COLO668 (cell line): ENCODE measurements at regions not wholly inside any gene's neighbourhood (a gene's known extent, or its start where the extent isn't known, plus 50 kb on each side); places are given as distances from the start of the nearest gene placed in this dataset.
"Not testable (repeated sequence)": the region's sequence is repeated elsewhere in the genome, so short reads cannot be mapped to it uniquely, and the experiment has no call there.

ENCODE experiments used
- DNase-seq: peaks from one replicate; lab custom pipeline; 2025; ENCODE audit not compliant: unreplicated experiment; lab: John Stamatoyannopoulos, UW

DNA sequence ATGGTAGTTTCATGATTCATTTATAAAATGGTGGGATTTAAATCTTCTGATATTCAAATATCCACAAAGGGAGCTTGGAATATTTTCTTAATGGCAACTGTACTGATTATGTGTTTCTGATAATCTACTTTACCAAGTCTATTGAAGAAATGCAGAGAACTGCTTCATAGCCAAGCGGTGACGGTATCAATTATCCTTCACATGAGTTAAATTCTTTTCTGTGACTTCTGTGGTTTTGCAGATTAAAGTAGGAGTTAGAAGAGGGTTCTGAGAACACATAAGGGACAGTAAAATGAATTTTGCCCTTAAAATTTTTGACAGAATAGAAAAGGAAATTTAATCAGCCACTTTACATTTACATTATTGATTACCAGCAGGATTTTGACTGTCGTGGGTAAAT lies 563.2 kb downstream of the GBE1 start:
- DNase-seq, result no peak

DNA sequence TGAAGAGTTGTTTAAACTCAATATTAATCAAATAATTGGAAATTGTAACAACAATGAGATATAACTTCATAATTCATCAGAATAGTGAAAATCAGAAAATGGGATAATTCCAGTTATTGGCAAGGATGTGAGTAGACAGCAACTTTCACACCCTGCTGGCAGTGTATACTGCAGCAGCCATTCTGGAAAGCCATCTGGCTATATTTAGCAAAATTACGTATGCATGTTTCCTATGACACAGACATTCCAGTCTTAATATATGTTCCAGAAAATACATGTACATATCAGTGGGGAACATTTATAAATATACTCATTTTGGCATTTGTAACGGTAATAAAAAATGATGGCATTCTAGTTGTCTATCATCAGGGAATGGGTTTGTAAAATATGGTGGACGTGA lies 564.1 kb downstream of the GBE1 start:
- no peak for DNase-seq

DNA sequence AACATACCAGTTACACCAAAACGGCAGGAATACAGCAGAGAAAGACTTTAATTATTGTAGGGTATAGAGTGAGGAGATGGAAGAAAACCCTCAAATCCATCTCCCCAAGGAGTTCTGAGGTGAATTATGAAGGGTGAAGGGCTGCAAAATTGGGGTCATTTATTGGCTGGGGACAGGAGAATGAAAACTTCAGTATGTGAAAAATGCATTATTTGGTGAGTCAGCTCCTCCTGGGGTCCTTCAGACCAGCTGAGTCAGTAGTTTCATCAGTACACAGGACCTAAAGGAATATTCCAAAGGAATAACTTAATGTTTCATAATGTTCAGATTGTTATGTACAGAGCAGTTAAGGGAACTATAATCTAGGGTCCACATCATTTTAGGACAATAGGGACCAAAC lies 566.0 kb downstream of the GBE1 start:
- no peak for DNase-seq

DNA sequence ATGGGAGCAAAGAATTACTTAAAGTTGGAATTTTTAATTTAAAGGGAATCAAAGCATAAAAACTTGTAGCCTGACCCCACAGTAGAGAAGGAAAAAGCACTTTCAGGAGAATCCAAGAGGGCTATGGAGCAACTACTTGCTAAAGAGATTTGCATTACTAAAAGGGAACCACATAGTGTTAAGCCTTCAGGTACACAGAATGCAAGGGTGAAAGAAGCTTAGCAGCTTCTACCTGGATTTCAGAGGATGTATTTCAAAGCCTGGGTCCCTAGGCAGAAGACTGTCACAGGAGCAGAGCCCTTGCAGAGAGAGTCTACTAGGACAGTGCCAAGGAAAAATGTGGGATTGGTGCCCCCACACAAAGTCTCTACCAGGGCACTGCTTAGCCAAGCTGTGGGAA lies 575.0 kb downstream of the GBE1 start:
- no peak for DNase-seq

DNA sequence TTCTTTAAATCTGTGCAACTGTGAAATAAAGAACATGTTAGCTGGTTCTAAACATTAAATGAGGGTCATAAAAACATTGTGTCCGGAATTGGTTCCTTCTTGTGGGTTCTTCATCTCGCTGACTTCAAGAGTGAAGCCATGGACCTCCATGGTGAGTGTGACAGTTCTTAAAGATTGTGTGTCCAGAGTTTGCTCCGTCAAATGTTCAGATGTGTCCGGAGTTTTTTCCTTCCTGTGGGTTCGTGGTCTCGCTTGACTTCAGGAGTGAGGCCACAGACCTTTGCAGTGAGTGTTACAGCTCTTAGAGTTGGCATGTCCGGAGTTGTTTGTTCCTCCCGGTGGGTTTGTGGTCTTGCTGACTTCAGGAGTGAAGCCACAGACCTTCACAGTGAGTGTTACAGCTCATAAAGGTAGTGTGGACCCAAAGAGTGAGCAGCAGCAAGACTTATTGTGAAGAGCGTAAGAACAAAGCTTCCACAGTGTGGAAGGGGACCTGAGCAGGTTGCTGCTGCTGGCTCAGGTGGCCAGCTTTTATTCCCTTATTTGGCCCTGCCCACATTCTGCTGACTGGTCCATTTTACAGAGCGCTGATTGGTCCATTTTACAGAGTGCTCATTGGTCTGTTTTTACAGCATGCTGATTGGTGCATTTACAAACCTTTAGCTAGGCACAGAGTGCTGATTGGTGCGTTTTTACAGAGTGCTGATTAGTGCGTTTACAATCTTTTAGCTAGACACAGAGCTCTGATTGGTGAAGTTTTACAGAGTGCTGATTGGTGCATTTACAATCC lies 579.2 kb downstream of the GBE1 start:
- not testable (repeated sequence) for DNase-seq

DNA sequence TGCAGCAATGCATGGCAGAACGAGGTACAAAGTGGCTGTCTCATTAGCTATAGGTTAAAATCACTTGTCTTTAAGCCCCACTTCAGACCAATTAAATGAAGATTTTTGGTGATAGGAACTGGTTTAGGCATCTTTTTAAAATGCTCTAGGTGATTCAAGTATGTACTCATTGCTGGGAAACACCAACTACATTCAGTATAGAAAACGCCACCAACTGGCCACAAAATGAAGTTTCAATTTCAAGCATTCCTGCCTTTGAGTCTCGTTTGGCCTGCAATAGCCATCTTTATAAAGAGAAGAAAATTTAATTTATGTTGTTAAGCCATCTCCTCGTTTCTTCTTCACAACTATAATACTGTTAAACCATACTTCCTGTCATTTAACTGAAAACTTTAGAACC lies 587.9 kb downstream of the GBE1 start:
- no peak for DNase-seq

DNA sequence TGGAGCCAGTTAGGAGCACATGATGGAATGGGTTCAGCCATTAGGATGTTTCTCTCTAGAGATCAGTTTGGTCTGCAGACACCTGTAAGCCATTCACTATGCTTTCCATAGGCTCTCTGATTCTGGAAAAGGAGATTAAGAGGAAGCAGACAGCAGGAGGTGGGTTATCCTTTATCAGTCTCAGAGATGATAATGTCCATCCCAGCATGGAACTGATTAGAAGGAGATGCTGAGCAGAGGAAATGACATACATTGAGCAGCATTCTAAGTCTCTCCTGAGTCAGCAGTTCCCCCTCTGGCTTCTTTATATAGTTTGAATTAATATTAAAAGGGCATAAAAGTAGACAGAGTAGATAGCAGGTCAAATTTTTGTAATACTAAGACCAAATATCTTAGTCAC lies 591.1 kb downstream of the GBE1 start:
- no peak for DNase-seq

DNA sequence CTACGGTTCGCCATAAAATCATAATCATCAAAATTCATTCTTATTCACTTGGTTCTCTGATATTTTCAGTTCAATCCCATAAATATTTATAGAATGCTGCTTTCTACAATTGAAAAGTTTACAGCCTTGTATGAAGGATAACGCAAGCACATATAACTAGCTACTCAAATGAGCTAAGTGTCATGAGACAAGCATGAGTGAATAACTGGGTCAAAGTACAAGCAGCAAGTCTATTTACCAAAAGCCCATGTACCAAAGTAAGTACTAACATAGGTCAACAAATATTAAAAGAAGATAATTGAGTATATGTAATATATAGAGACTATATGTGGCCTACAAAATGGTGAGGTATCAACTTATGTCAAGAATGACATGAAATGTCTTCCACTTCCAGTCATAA lies 596.6 kb downstream of the GBE1 start:
- no peak for DNase-seq

DNA sequence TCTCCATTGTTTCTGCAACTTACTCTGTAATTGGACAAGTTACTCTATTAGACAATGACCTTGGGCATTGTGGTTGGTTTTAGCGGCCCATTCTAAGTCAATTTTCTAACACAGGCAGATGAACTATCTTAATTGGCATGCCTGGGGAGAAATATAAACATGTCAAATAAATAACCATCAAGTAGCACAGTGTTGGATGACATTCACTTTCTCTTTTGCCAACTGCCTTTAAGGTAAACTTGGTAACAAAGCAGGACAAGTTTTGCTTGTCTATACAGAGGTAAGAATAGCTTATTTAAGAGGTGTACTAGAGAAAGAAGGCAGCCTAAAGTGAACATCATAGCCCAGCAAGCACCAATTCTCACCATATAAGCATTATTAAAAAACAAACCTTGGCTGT lies 599.6 kb downstream of the GBE1 start:
- DNase-seq, result no peak

DNA sequence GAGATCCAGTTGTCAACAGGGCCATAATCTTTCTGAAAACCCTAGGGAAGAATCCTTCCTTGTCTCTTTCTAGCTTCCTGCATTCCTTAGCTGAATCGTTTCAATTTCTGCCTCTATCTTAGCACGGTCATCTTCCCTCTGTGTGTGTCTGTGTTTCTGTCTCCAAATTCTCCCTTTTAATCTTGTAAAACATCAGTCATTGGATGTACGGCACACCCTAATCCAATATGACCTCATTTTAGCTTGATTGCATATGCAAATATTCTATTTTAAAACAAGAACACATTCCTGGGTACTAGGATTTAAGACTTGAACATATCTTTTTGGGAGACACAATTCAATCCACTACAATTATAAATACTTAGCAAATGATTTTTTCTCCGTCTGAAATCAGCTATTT lies 600.3 kb downstream of the GBE1 start:
- DNase-seq, result no peak

DNA sequence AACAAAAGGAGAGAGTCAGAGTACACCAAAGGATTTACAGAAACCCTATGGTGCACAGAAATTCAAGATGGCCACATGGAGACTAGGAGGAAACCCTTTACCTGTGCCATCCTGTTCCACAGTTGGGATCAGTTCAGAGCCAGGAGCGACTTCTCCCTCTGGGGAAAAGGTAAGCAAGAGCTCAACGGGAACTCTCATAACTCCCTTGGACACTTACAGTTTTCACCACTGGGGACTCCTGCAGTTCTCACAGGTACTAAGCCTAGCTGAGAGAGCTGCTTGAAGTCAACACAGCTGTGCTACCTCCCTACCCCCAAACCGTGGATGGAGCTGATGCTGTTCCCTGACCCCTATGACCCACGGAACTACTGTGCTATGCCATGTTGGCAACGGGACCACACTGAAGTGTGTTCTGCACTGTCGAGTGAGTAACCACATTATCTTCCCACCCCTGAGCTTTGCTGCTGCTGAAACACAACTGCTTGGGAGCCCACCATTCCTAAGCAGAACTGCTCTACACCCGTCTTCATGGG lies 606.8 kb downstream of the GBE1 start:
- no peak for DNase-seq

DNA sequence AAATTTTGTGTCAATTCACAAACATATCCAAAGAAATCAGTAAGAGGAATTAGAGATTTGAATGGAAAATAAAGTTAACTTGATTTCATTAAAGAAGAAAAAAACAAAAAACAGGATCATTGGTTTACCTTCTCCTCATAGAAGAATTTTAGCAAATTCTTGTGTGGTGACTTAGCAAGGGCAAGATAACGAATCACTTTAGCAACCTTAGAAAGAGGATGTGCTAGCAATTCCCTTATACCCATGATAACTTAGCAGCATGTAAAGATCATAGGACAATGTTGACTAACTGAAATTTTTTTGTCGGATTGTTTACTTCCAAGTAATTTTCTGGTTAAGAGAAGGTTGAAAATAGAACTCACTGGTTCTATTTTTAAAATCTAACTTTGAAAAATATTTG lies 609.3 kb downstream of the GBE1 start:
- DNase-seq, result no peak

DNA sequence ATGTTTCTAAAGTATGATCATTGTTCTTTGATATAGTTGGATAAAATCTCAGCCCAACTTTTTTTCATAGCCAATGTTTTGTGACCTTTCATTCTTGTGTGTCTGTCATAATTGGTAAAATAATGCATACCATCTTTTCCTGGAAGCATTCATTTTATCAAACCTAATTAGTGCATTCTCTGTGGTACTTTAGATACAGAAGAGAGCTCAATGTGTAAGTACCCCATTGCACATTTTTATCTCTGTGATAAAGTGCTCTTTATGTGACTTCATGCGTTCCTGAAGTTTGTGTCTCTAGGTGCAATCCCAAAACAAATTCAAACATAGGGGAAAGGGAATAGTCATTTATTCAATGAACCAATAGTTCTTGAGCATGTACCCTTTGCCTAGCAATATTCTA lies 628.5 kb downstream of the GBE1 start:
- no peak for DNase-seq

DNA sequence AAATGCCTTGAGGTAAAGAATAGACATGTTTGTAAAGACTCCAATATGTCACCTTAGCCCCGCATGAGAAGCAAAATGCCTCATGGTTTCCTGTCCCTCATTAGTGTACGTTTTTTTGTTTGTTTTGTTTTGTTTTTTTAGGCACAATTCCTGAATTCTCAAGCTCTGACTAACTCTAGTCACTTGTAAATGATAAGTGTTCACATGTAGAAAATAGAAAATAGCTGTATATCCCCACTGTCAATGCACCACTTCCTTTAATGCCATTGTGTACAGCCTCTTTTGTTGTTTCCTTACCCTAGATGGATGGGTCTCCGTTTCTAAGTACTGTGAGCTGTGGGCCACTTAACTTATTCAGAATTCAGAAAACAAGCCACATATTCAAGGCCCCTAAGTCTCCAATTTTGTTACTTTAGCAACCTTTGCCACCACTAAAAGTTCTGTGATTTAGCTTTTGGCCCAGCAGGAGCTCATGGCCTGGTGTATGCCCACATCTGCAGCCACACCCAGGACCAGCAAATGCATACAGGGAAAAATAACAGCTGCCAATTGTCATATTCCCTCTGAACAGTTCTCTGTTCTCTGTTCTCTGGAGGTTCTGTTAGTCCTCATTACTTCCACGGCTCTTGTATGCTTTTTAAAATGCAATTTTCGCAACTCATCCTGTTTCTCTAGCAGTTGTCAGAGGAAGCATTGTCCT lies 655.5 kb downstream of the GBE1 start:
- no peak for DNase-seq

DNA sequence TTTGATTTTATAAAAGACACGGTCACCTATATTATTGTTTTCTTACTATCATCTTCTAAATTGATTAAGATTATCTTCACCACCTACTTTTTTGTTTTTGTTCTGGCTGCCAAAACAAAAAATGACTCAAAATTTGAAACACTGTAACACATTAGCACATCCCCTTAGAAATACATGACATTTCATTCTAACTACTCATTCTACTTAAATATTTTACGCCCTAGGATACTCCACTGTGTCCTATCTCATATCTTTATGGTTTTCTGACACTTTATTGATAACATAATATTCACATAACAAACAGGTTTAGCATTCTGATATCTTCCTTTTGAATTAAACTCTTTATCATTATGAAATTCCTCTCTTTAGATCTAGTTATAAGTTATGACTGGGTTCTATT lies 656.2 kb downstream of the GBE1 start:
- DNase-seq, result no peak

DNA sequence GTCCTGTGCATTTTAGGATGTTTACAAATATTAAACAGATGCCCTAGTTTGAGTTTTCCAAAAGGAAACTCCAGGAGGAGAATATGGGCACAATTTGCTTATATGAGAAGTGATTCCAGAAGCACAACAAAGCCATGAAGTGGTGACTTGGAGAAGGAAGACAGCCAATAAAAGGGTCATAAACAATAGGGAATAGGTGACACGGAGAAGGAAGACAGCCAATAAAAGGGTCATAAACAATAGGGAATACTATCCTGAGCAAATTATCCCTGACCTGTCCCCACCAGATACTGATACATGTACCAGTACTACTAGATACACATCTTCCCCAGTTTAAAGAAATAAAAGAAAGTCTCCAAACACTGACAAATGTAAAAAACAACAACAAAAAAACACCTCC lies 663.6 kb downstream of the GBE1 start:
- DNase-seq, result no peak

DNA sequence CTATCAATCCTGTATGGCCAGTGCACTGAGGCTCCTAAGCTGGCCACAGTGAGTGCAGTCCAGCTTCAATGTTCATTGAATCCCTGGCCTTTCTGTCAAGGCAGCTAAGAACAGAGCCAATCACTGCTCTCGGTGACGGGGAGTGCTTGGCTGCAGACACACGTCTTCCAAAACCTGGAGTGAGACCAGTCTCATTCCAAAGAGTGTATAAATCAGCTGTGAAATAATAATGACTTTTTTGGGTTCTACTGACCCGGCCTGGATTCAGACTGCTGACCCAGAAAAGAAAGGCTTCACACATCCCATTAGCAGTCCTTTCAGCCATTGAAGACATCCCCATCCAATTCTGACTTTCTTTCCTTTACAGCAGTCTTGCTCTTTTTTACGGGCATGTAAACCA lies 665.5 kb downstream of the GBE1 start:
- no peak for DNase-seq

DNA sequence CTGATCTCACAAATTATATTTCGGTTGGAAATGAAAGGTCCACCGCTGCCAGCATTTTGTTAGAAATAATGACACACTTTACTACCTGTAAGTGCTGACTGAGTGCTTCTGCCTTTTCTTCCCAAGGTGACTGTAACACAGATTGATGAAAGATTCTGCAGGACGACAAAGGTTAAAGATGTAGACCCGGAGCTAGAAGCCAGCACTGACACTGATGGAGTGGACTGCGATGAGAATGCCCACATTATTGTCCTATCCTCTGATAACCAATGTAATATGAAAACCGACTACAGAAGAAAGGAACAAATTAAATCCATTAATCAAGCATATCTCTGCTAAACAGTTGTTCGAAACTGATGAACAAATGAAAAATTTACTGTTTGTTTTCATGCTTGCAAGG lies 666.5 kb downstream of the GBE1 start:
- no peak for DNase-seq

DNA sequence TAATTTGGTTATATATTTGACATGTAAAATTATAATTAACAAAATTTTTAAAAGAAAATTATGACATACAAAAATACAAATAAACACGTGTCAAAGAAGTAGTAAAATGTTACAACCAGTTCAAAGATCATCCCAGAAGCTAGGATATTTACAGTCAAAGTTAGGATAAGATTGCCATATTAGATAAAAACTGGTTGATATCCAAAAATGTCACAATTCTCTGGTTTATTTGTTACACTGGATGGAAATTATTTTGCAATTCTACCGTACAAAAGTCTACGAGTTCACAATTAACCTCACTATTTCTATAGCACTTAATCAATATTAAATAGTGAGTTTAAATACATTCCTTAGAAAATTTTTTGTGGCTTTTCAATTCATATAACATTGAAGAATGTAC lies 673.8 kb downstream of the GBE1 start:
- DNase-seq, result no peak

DNA sequence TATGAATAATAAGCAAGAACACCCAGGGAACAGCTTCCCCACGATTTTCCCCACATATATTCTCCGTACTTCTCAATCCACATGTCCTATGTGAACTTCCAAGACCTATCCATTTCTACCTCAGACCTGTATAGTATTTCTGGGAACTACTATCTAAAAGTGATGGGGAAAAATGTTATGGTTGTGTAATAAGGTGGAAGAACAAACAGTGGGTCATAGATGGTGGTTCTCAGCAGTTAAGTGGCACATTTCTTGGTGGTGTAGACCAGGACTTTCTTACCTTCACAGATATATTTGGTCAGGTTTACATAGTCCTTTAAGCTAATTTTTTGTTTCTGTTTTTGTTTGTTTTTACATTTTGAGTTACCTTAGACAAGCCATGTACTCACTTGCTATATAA lies 675.1 kb downstream of the GBE1 start:
- DNase-seq, result no peak

DNA sequence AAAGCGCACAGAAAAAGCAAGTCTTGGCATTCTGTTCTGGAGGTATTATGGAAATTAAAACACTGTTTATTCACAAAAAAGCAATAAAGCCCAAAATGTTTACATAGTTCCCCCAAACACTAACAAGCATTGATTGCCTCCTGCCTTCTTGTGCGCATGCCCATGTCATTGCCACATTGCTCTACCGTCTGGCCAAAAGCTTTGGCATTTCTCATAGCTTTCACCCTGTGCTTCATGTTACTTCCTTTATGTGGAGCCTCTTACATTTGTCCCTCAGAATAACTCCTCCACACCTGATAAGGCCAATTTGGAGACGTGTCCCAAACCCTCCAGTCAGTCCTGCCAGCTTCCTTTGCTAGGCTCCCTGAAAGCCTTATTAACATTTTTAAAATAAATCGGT lies 680.8 kb downstream of the GBE1 start:
- no peak for DNase-seq

DNA sequence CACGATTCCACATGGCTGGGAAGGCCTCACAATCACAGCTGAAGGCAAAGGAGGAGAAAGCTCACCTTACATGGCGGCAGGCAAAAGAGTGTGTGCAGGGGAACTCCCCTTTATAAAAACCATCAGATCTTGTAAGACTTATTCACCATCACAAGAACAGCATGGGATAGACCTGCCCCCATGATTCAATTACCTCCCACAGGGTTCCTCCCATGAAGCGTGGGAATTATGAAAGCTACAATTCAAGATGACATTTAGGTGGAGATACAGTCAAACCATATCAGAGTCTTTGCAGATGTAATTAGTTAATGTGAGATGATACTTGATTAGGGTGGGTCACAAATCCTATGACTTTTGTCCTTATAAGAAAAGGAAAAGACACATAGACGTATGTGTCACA lies 688.9 kb downstream of the GBE1 start:
- no peak for DNase-seq

DNA sequence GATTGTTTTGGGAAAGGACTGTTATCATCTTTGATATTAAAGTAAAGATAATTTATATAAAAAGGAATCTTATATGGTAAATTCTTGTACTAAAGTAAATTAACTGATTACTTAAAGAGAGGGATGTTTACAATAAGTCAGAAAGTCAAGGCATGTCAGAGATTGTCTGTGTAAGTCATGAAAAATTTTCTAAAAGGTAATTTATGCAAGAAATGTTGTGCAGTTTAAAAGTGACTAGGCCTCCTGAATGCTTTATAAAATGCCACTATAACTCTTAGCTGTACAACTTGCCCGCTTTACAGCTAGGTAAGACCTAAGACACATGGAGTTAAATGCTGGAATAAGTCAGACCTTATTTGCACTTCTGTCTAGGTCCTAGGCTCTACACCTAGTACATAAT lies 692.9 kb downstream of the GBE1 start:
- DNase-seq, result no peak
